A549 (cell line): ENCODE measurements at regions not wholly inside any gene's neighbourhood (a gene's known extent, or its start where the extent isn't known, plus 50 kb on each side); places are given as distances from the start of the nearest gene placed in this dataset.

Experiments used
- ATAC-seq, 2 experiments: fragments of 200-7000 bp in 1 of 2; fragments of >200 bp in 1 of 2; cut with Nextera tagmentation in 1 of 2; cut with Tn5 transposase in 1 of 2; 3 replicates each; pipeline versions ENCODE4 v1.8.0 to v1.9.1; 2018 to 2020; ENCODE audit warnings: mild to moderate bottlenecking in 1 of 2, moderate library complexity in 1 of 2
- CTCF ChIA-PET: fragments of 300-600 bp; sonication (Branson Sonifier 250); formaldehyde crosslinking; extraction: SDS; loops from one replicate; lab custom pipeline; 2021; ENCODE audit warnings: antibody characterized with exemption, inconsistent platforms; lab: Yijun Ruan, JAX
- POLR2A ChIA-PET: fragments of 350-600 bp; formaldehyde crosslinking; extraction: SDS; loops from one replicate; lab custom pipeline; 2021; ENCODE audit warnings: antibody characterized with exemption, inconsistent platforms; lab: Yijun Ruan, JAX
- DNase-seq, 2 experiments: peaks; one replicate each; pipeline versions ENCODE4 v3.0.0 to v3.0.0-alpha.2; 2011 to 2016; ENCODE audit warnings: low read depth in 1 of 2, low spot score in 1 of 2
- FAIRE-seq: peaks from 2 replicates; lab custom pipeline; 2011; peaks lifted over from hg19 to GRCh38; lab: Jason Lieb, UNC
- H3K27ac ChIP-seq, 2 experiments: fragments of >200 bp; sonication (Bioruptor Twin); formaldehyde crosslinking; 3 replicates each; pipeline ENCODE4 v1.5.1; 2016 to 2017
- H3K4me1 ChIP-seq: fragments of >200 bp; sonication (Bioruptor Twin); formaldehyde crosslinking; 3 replicates; pipeline ENCODE4 v1.6.1; 2016
- H3K4me2 ChIP-seq: fragments of >200 bp; sonication (Bioruptor Twin); formaldehyde crosslinking; 3 replicates; pipeline ENCODE4 v1.6.1; 2016
- H3K4me3 ChIP-seq: fragments of >200 bp; sonication (Bioruptor Twin); formaldehyde crosslinking; 3 replicates; pipeline ENCODE4 v1.5.1; 2016
- H3K9me3 ChIP-seq: fragments of >200 bp; sonication (Bioruptor Twin); formaldehyde crosslinking; 3 replicates; pipeline ENCODE4 v1.6.1; 2016
- BCL3 ChIP-seq: fragments of >200 bp; sonication (Bioruptor Twin); formaldehyde crosslinking; IDR thresholded peaks from 3 replicates; pipeline ENCODE4 v1.6.1; 2016
- EHMT2 ChIP-seq: fragments of 200-600 bp; sonication (generic); IDR thresholded peaks from 2 replicates; pipeline ENCODE4 v1.6.1; 2016; ENCODE audit warnings: antibody characterized with exemption, low read depth, mild to moderate bottlenecking, moderate library complexity
- ELK1 ChIP-seq: fragments of 150-350 bp; IDR thresholded peaks from 2 replicates; pipeline ENCODE4 v1.6.1; 2014; ENCODE audit warnings: low read depth, mild to moderate bottlenecking, low read length
- EP300 ChIP-seq, 2 experiments: fragments of >200 bp; sonication (Bioruptor Twin); formaldehyde crosslinking; IDR thresholded peaks; 2 replicates in 1 of 2; 3 replicates in 1 of 2; pipeline ENCODE4 v1.6.1; 2016 to 2017
- FOSB ChIP-seq: fragments of 250-450 bp; sonication (Bioruptor Pico); IDR thresholded peaks from 2 replicates; pipeline ENCODE4 v1.5.0; 2020; ENCODE audit warnings: mild to moderate bottlenecking, moderate library complexity
- GATA3 ChIP-seq: IDR thresholded peaks from 2 replicates; pipeline ENCODE4 v1.6.1; 2012; ENCODE audit warnings: borderline replicate concordance
- HDAC2 ChIP-seq: fragments of 200-600 bp; sonication (generic); IDR thresholded peaks from 2 replicates; pipeline ENCODE4 v1.6.1; 2016
- HEYL ChIP-seq: fragments of 250-450 bp; sonication (Bioruptor Pico); IDR thresholded peaks from 2 replicates; pipeline ENCODE4 v1.8.0; 2021; ENCODE audit warnings: mild to moderate bottlenecking, moderate library complexity
- HOXB13 ChIP-seq: fragments of 250-450 bp; sonication (Bioruptor Pico); IDR thresholded peaks from 2 replicates; pipeline ENCODE4 v1.5.0; 2020; ENCODE audit warnings: low read depth, mild to moderate bottlenecking, moderate library complexity
- HOXB5 ChIP-seq: fragments of 250-450 bp; sonication (Bioruptor Pico); IDR thresholded peaks from 2 replicates; pipeline ENCODE4 v1.5.0; 2020; ENCODE audit warnings: mild to moderate bottlenecking, moderate library complexity
- JUN ChIP-seq, 2 experiments: fragments of >200 bp; sonication (Bioruptor Twin); formaldehyde crosslinking; IDR thresholded peaks; 2 replicates in 1 of 2; 3 replicates in 1 of 2; pipeline ENCODE4 v1.6.1; 2016 to 2017
- JUNB ChIP-seq: fragments of >200 bp; sonication (Bioruptor Twin); formaldehyde crosslinking; IDR thresholded peaks from 2 replicates; pipeline ENCODE4 v1.6.1; 2016
- MAX ChIP-seq: IDR thresholded peaks from 2 replicates; pipeline ENCODE4 v1.6.1; 2012
- MAZ ChIP-seq: fragments of 150-350 bp; IDR thresholded peaks from 2 replicates; pipeline ENCODE4 v1.6.1; 2014; ENCODE audit warnings: antibody characterized with exemption, low read depth, low read length, borderline replicate concordance
- MYC ChIP-seq: IDR thresholded peaks from 2 replicates; pipeline ENCODE4 v1.6.1; 2012; ENCODE audit warnings: mild to moderate bottlenecking, inconsistent platforms, low read length, improper control_type of control experiment, borderline replicate concordance
- NFE2L2 ChIP-seq: fragments of 150-350 bp; conservative IDR thresholded peaks from 2 replicates; pipeline ENCODE4 v1.6.1; 2014; ENCODE audit warnings: low read length
- NR3C1 ChIP-seq: fragments of >200 bp; sonication (Bioruptor Twin); formaldehyde crosslinking; IDR thresholded peaks from 3 replicates; pipeline ENCODE4 v1.6.1; 2017
- RAD21 ChIP-seq, 2 experiments: fragments of >200 bp in 1 of 2; sonication (Bioruptor Twin) in 1 of 2; formaldehyde crosslinking in 1 of 2; IDR thresholded peaks in 1 of 2; conservative IDR thresholded peaks in 1 of 2; 2 replicates in 1 of 2; 3 replicates in 1 of 2; pipeline ENCODE4 v1.6.1; 2012 to 2018; ENCODE audit warnings: inconsistent platforms in 1 of 2
- RARB ChIP-seq: fragments of 250-450 bp; sonication (Bioruptor Pico); IDR thresholded peaks from 2 replicates; pipeline ENCODE4 v1.8.0; 2021; ENCODE audit warnings: mild to moderate bottlenecking, moderate library complexity
- RCOR1 ChIP-seq: fragments of 150-350 bp; IDR thresholded peaks from 2 replicates; pipeline ENCODE4 v1.6.1; 2014; ENCODE audit warnings: antibody characterized with exemption, low read length, low read depth
- REST ChIP-seq: fragments of 200-600 bp; sonication (generic); IDR thresholded peaks from 2 replicates; pipeline ENCODE4 v1.6.1; 2016; ENCODE audit warnings: antibody characterized with exemption, mild to moderate bottlenecking, moderate library complexity
- SMC3 ChIP-seq: fragments of >200 bp; sonication (Bioruptor Twin); formaldehyde crosslinking; IDR thresholded peaks from 3 replicates; pipeline ENCODE4 v1.6.1; 2018; ENCODE audit warnings: inconsistent platforms
- TFCP2L1 ChIP-seq: fragments of 250-450 bp; sonication (Bioruptor Pico); IDR thresholded peaks from 2 replicates; pipeline ENCODE4 v1.5.0; 2021; ENCODE audit warnings: mild to moderate bottlenecking
- WGBS: methylation state at CpG from one replicate; pipeline ENCODE4 v1.1.6; 2017; ENCODE audit errors: missing lambda C conversion rate; 5-methylcytosine and 5-hydroxymethylcytosine counted together

- Histone ChIP-seq H3K4me1 (peaks cover 13% of the 10 kb centered on the region; the same call in 1 of the 3 replicates), H3K4me3 (no peak overlapping the region), H3K4me2 (peak overlapping the region; percentile 52), H3K9me3 (no peaks in the 10 kb centered on the region), H3K27ac (peak overlapping the region; percentile 38 to 69; a peak in 4 of 6 replicates)
- FAIRE-seq: peak; percentile 18
- ChIA-PET CTCF (no interaction called here), POLR2A (no interaction called here)
- peak; percentile 43 to 71; a peak in 3 of 6 replicates for ATAC-seq
- TF ChIP-seq BCL3 (peak; percentile 74; the same call in 1 of the 3 replicates), RCOR1 (no peak), SMC3 (0 out of 3 replicates have a peak, but pooled peaks have one; percentile 16), REST (no peak), GATA3 (peak; percentile 92), MAX (no peak), FOSB (CRISPR knock-in tag) (no peak), EP300 (IDR thresholded peaks at IDR 0.05) (peak; percentile 53 to 70; a peak in 3 of 5 replicates), JUNB (peak; percentile 73), JUN (IDR thresholded peaks at IDR 0.05) (0 out of 5 replicates have a peak, but pooled peaks of 1 of the 2 experiments have one; percentile 55)
- WGBS: 2% methylated on average over 4 of the region's 4 CpGs
- peak; percentile 3 to 87 for DNase-seq
Measured at GRCh38 chr5:29780401-29780800, 1413.1 kb upstream of the CDH6 start.

GRCh38 chr5:29779141-29779540, 1414.3 kb upstream of the CDH6 start:
- WGBS: 49% methylated on average over 3 of the region's 3 CpGs
- POLR2A ChIA-PET: no interaction called here
- no peak for TF ChIP-seq HEYL (CRISPR knock-in tag)
- TF ChIP-seq HDAC2: no peak
- TF ChIP-seq RARB (CRISPR knock-in tag): no peak

GRCh38 chr5:29777373-29777772, 1416.1 kb upstream of the CDH6 start:
- Histone ChIP-seq H3K27ac (no peak overlapping the region), H3K4me1 (peaks cover 13% of the 10 kb centered on the region; the same call in 1 of the 3 replicates), H3K4me2 (no peak overlapping the region), H3K9me3 (no peaks in the 10 kb centered on the region), H3K4me3 (no peak overlapping the region)
- no peak for TF ChIP-seq RARB (CRISPR knock-in tag)
- POLR2A ChIA-PET: no interaction called here
- DNase-seq (no peak), FAIRE-seq (no peak), ATAC-seq (no peak)
- CTCF ChIA-PET: no interaction called here
- 57% methylated on average over 3 of the region's 3 CpGs for WGBS

More at GRCh38 chr5:29779141-29779540, 1414.3 kb upstream of the CDH6 start:
- H3K9me3 ChIP-seq: no peaks in the 10 kb centered on the region
- CTCF ChIA-PET: no interaction called here
- H3K27ac ChIP-seq: peak overlapping the region; percentile 43 to 69; a peak in 2 of 6 replicates
- peaks cover 13% of the 10 kb centered on the region; the same call in 1 of the 3 replicates for H3K4me1 ChIP-seq
- no peak overlapping the region for H3K4me2 ChIP-seq
- H3K4me3 ChIP-seq: no peak overlapping the region
- no peak for ATAC-seq
- no peak for DNase-seq
- no peak for FAIRE-seq

GRCh38 chr5:29770936-29771335, 1422.5 kb upstream of the CDH6 start:
- H3K9me3 ChIP-seq: 0 out of 3 replicates have a peak, but pooled peaks cover 3% of the 10 kb centered on the region
- no peak overlapping the region for H3K27ac ChIP-seq
- ChIA-PET CTCF (no interaction called here), POLR2A (interaction anchor here (0.6 kb wide), 1 partner anchor 353 kb away, joined by 6 read pairs; no protein-coding TSS in a partner anchor)
- ATAC-seq (no peak), DNase-seq (no peak), FAIRE-seq (no peak)
- 41% methylated on average over 2 of the region's 2 CpGs for WGBS
- H3K4me2 ChIP-seq: no peak overlapping the region
- no peaks in the 10 kb centered on the region for H3K4me1 ChIP-seq
- H3K4me3 ChIP-seq: no peak overlapping the region
- TF ChIP-seq TFCP2L1 (CRISPR knock-in tag) (no peak), MYC (no peak), HOXB13 (CRISPR knock-in tag) (no peak), SMC3 (no peak), NFE2L2 (no peak), RAD21 (conservative IDR thresholded peaks at IDR 0.05 in 1 of 2, IDR thresholded peaks at IDR 0.05 in 1 of 2) (no peak), RCOR1 (no peak), HOXB5 (CRISPR knock-in tag) (no peak), RARB (CRISPR knock-in tag) (no peak), EHMT2 (no peak), NR3C1 (no peak), MAZ (no peak), BCL3 (no peak), HEYL (CRISPR knock-in tag) (no peak), ELK1 (no peak)
